SU-DHL-6 (cell line): ENCODE measurements at regions not wholly inside any gene's neighbourhood (a gene's known extent, or its start where the extent isn't known, plus 50 kb on each side); places are given as distances from the start of the nearest gene placed in this dataset.

Source experiments
- CTCF ChIP-seq: fragments of 200-600 bp; sonication (generic); IDR thresholded peaks from one replicate; pipeline ENCODE4 v1.5.1; 2017; ENCODE audit warnings: antibody characterized with exemption, mild to moderate bottlenecking, low read length, moderate library complexity; ENCODE audit not compliant: insufficient read depth, poor library complexity, severe bottlenecking
- EZH2phosphoT487 ChIP-seq: fragments of 200-600 bp; sonication (generic), shearing (Covaris generic); conservative IDR thresholded peaks from 2 replicates; pipeline ENCODE4 v1.6.1; 2018; ENCODE audit warnings: mild to moderate bottlenecking, antibody characterized with exemption, low read length, moderate library complexity, mixed read lengths

DNA sequence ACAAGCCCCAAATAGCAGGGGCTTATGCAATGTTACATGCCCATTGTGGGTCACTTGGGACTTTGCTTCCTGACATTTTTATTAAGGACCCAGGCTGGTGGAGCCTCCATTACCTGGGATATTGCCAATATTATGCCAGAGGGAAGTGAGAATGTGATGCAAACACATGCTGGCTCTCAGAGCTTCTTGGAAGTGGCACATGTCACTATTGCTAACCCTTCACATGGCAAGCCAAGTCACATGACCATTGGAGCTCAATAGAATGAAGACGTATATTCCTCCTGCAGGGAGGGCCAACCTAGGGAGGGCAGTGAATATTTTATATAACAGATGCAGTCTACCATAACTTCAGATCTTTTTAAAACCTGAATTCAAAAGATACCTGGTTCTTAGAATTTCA, 140.7 kb upstream of the ZFP64 start:
- TF ChIP-seq CTCF (no peak), EZH2phosphoT487 (no peak)
